Neural progenitor cell (in vitro differentiated cells): ENCODE measurements at regions not wholly inside any gene's neighbourhood (a gene's known extent, or its start where the extent isn't known, plus 50 kb on each side); places are given as distances from the start of the nearest gene placed in this dataset.

Experiments
- CTCF ChIP-seq: fragments of 200-600 bp; sonication (generic); IDR thresholded peaks from 2 replicates; pipeline ENCODE4 v1.5.1; 2017; ENCODE audit warnings: antibody characterized with exemption, mild to moderate bottlenecking
- EZH2 ChIP-seq: fragments of 200-600 bp; sonication (generic); IDR thresholded peaks from 2 replicates; pipeline ENCODE4 v1.6.1; 2017; ENCODE audit warnings: antibody characterized with exemption, mild to moderate bottlenecking, moderate library complexity

DNA sequence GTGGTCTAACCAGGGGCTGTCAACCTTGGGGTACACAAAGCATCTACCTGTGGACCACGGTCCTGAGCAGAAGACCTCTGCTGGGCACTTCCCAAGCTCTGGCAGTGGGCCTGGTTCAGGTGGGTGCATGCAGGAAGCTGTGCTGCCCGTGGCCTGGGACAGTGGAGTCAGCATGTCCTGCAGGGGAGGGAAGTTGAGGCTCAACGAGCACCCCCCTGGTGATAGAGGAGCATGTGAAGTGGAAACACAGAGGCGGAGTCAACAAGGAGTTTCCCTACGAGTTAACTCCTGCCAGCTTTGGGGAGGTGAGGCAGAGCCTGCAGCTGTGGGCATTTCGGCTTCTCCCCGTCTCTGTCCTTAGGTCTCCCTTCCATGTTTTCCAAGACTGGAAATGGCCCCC, 67.5 kb upstream of the IRX2 start:
- no peak for TF ChIP-seq CTCF
- no peak for TF ChIP-seq EZH2
